H9 (cell line): ENCODE measurements at regions not wholly inside any gene's neighbourhood (a gene's known extent, or its start where the extent isn't known, plus 50 kb on each side); places are given as distances from the start of the nearest gene placed in this dataset.

ENCODE experiments used
- DNase-seq: peaks from one replicate; pipeline ENCODE4 v3.0.0-alpha.2; 2017
- H2AFZ ChIP-seq: one replicate; pipeline ENCODE4 v1.6.1; 2013; ENCODE audit warnings: mild to moderate bottlenecking, low read length, control low read depth, moderate library complexity
- H2AK5ac ChIP-seq: 2 replicates; pipeline ENCODE4 v1.6.1; 2013; ENCODE audit warnings: low read length, control low read depth, mixed read lengths; ENCODE audit not compliant: insufficient read length
- H2BK120ac ChIP-seq: one replicate; pipeline ENCODE4 v1.6.1; 2013; ENCODE audit warnings: low read depth, mild to moderate bottlenecking, low read length, control low read depth, inconsistent platforms; ENCODE audit not compliant: poor library complexity, severe bottlenecking
- H2BK12ac ChIP-seq: 2 replicates; pipeline ENCODE4 v1.6.1; 2013; ENCODE audit warnings: low read length, control low read depth, mixed read lengths, low read depth; ENCODE audit not compliant: insufficient read length
- H2BK15ac ChIP-seq: 2 replicates; pipeline ENCODE4 v1.6.1; 2013; ENCODE audit warnings: low read depth, low read length, control low read depth
- H2BK20ac ChIP-seq: one replicate; pipeline ENCODE4 v1.6.1; 2013; ENCODE audit warnings: low read depth, mild to moderate bottlenecking, low read length, control low read depth, inconsistent platforms; ENCODE audit not compliant: poor library complexity, severe bottlenecking
- H2BK5ac ChIP-seq: 2 replicates; pipeline ENCODE4 v1.6.1; 2013; ENCODE audit warnings: low read length, control low read depth, mixed read lengths; ENCODE audit not compliant: insufficient read length
- H3K14ac ChIP-seq: 2 replicates; pipeline ENCODE4 v1.6.1; 2013; ENCODE audit warnings: low read length, control low read depth; ENCODE audit not compliant: insufficient read depth
- H3K18ac ChIP-seq: 2 replicates; pipeline ENCODE4 v1.6.1; 2013; ENCODE audit warnings: low read depth, mild to moderate bottlenecking, mixed read lengths, low read length, control low read depth; ENCODE audit not compliant: insufficient read length
- H3K23ac ChIP-seq: 2 replicates; pipeline ENCODE4 v1.6.1; 2013; ENCODE audit warnings: low read length, control low read depth, mixed read lengths, low read depth; ENCODE audit not compliant: insufficient read length
- H3K23me2 ChIP-seq: 2 replicates; pipeline ENCODE4 v1.6.1; 2013; ENCODE audit warnings: low read depth, mild to moderate bottlenecking, mixed read lengths, low read length, control low read depth; ENCODE audit not compliant: insufficient read length, poor library complexity, severe bottlenecking
- H3K27ac ChIP-seq: 2 replicates; pipeline ENCODE4 v1.5.1; 2013; ENCODE audit warnings: low read length, control low read depth, mixed read lengths, low read depth; ENCODE audit not compliant: insufficient read length
- H3K27me3 ChIP-seq: 2 replicates; pipeline ENCODE4 v1.6.1; 2013; ENCODE audit warnings: low read length, control low read depth, inconsistent platforms; ENCODE audit not compliant: insufficient read depth
- H3K4ac ChIP-seq: 2 replicates; pipeline ENCODE4 v1.6.1; 2013; ENCODE audit warnings: low read depth, mild to moderate bottlenecking, control low read depth, inconsistent platforms, low read length, moderate library complexity
- H3K4me1 ChIP-seq: 2 replicates; pipeline ENCODE4 v1.6.1; 2013; ENCODE audit warnings: low read length, control low read depth, inconsistent platforms; ENCODE audit not compliant: insufficient read depth
- H3K4me2 ChIP-seq: 2 replicates; pipeline ENCODE4 v1.6.1; 2013; ENCODE audit warnings: low read length, control low read depth, mixed read lengths; ENCODE audit not compliant: insufficient read length, insufficient read depth
- H3K56ac ChIP-seq: 2 replicates; pipeline ENCODE4 v1.6.1; 2013; ENCODE audit warnings: low read depth, mild to moderate bottlenecking, mixed read lengths, low read length, control low read depth; ENCODE audit not compliant: insufficient read length
- H3K79me1 ChIP-seq: 2 replicates; pipeline ENCODE4 v1.6.1; 2013; ENCODE audit warnings: low read depth, mild to moderate bottlenecking, moderate library complexity, low read length, control low read depth, inconsistent platforms; ENCODE audit not compliant: insufficient read depth, poor library complexity, severe bottlenecking
- H3K79me2 ChIP-seq: 2 replicates; pipeline ENCODE4 v1.6.1; 2013; ENCODE audit warnings: low read length, control low read depth, inconsistent platforms; ENCODE audit not compliant: insufficient read depth
- H3K9ac ChIP-seq: 2 replicates; pipeline ENCODE4 v1.6.1; 2013; ENCODE audit warnings: low read length, control low read depth, mixed read lengths; ENCODE audit not compliant: insufficient read length; ENCODE audit errors: extremely low read depth
- H3K9me3 ChIP-seq: one replicate; pipeline ENCODE4 v1.6.1; 2013; ENCODE audit warnings: low read depth, low read length, inconsistent platforms; ENCODE audit not compliant: control insufficient read depth
- H3T11ph ChIP-seq: one replicate; pipeline ENCODE4 v1.6.1; 2013; ENCODE audit warnings: mild to moderate bottlenecking, low read length, control low read depth, inconsistent platforms
- H4K20me1 ChIP-seq: one replicate; pipeline ENCODE4 v1.6.1; 2013; ENCODE audit not compliant: control insufficient read depth, insufficient read length, insufficient read depth
- H4K5ac ChIP-seq: 2 replicates; pipeline ENCODE4 v1.6.1; 2013; ENCODE audit warnings: low read depth, mild to moderate bottlenecking, mixed read lengths, low read length, control low read depth; ENCODE audit not compliant: insufficient read length
- H4K8ac ChIP-seq: replicated peaks from 2 replicates; pipeline ENCODE4 v1.6.1; 2013; ENCODE audit warnings: low read length, control low read depth, mixed read lengths, low read depth; ENCODE audit not compliant: insufficient read length
- H4K91ac ChIP-seq: 2 replicates; pipeline ENCODE4 v1.6.1; 2013; ENCODE audit warnings: low read depth, mild to moderate bottlenecking, moderate library complexity, mixed read lengths, low read length, control low read depth; ENCODE audit not compliant: insufficient read length
- H3K27ac Mint-ChIP-seq, 3 experiments: 2 replicates in 2 of 3; 3 replicates in 1 of 3; pipeline ENCODE4 v1.8.0; 2020 to 2021; ENCODE audit warnings: mixed read lengths in 3 of 3, mild to moderate bottlenecking in 1 of 3, moderate library complexity in 1 of 3
- H3K27me3 Mint-ChIP-seq: 2 replicates; pipeline ENCODE4 v1.8.0; 2021; ENCODE audit warnings: low read depth, mild to moderate bottlenecking, moderate library complexity, mixed read lengths
- H3K36me3 Mint-ChIP-seq, 3 experiments: 2 replicates in 2 of 3; 3 replicates in 1 of 3; pipeline ENCODE4 v1.8.0; 2020 to 2021; ENCODE audit warnings: low read depth in 3 of 3, mixed read lengths in 3 of 3; ENCODE audit not compliant: insufficient read depth in 1 of 3
- H3K4me1 Mint-ChIP-seq, 2 experiments: 2 replicates each; pipeline ENCODE4 v1.8.0; 2020; ENCODE audit warnings: mixed read lengths in 2 of 2
- H3K4me3 Mint-ChIP-seq, 2 experiments: 2 replicates in 1 of 2; 3 replicates in 1 of 2; pipeline ENCODE4 v1.8.0; 2020 to 2021; ENCODE audit warnings: mild to moderate bottlenecking in 2 of 2, mixed read lengths in 2 of 2, moderate library complexity in 1 of 2
- H3K9me3 Mint-ChIP-seq, 2 experiments: 2 replicates in 1 of 2; 3 replicates in 1 of 2; pipeline ENCODE4 v1.8.0; 2020; ENCODE audit warnings: mild to moderate bottlenecking in 2 of 2, mixed read lengths in 2 of 2, moderate library complexity in 1 of 2
- WGBS: extraction: QIAGEN DNeasy Blood & Tissue Kit; methylation state at CpG from one replicate; pipeline ENCODE4 v1.1.7; 2013; ENCODE audit warnings: missing lambda C conversion rate, low lambda C conversion rate, mixed read lengths; ENCODE audit not compliant: insufficient read length; ENCODE audit errors: extremely low coverage; 5-methylcytosine and 5-hydroxymethylcytosine counted together
- TF ChIP-seq, protein P1 (sequence below): fragments of 200-600 bp; sonication (generic); conservative IDR thresholded peaks from 3 replicates; pipeline ENCODE4 v1.8.0; 2021; ENCODE audit warnings: antibody characterized with exemption, mild to moderate bottlenecking

DNA sequence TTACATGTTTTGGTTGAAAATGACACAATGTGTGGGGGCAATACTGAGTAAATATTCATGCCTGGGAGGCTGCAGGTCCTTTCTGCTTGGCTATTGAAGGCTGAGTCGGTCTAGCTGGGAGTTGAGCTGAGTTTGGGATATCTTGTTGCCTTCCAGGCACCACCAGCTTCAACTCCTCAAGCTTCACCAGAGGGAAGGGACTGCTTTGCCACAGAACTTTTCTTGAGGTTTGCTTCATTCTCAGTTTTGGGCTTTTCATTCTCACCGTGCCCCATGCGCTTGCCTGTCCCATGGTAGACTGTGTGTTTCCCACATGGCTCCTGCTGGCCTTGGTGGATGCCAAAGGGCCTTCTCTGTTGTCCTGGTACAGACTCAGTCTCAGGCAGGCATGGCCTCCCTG, 198.2 kb upstream of the SOX1 start:
- H2BK12ac ChIP-seq = no peak overlapping the region
- H3K23ac ChIP-seq = no peak overlapping the region
- no peak overlapping the region for H3K4ac ChIP-seq
- Mint-ChIP-seq H3K4me3 (no peak overlapping the region), H3K4me1 (peaks cover 0 to 4% of the 10 kb centered on the region in 2 experiments; a peak in 2 of 4 replicates), H3K27me3 (peaks cover 36% of the 10 kb centered on the region), H3K36me3 (peaks cover 0 to 6% (median 0%) of the 10 kb centered on the region in 3 experiments; a peak in 2 of 7 replicates), H3K9me3 (peaks cover 6 to 13% of the 10 kb centered on the region in 2 experiments; a peak in 2 of 5 replicates), H3K27ac (no peak overlapping the region)
- H3K23me2 ChIP-seq = no peaks in the 10 kb centered on the region
- no peaks in the 10 kb centered on the region for H3K9me3 ChIP-seq
- no CpG with 5 or more reads among the region's 3 CpGs for WGBS
- H4K5ac ChIP-seq = no peak overlapping the region
- H3K27me3 ChIP-seq = no peaks in the 10 kb centered on the region
- H3K79me2 ChIP-seq = no peaks in the 10 kb centered on the region
- H2BK5ac ChIP-seq = no peak overlapping the region
- H2BK15ac ChIP-seq = no peak overlapping the region
- no peak overlapping the region for H3K14ac ChIP-seq
- no peaks in the 10 kb centered on the region for H3K79me1 ChIP-seq
- H3K56ac ChIP-seq = no peak overlapping the region
- H4K20me1 ChIP-seq = no peaks in the 10 kb centered on the region
- H3K9ac ChIP-seq = no peak overlapping the region
- no peak overlapping the region for H4K91ac ChIP-seq
- no peak overlapping the region for H3T11ph ChIP-seq
- DNase-seq = no peak
- H4K8ac ChIP-seq = no peak overlapping the region
- H3K27ac ChIP-seq = no peak overlapping the region
- H2AK5ac ChIP-seq = no peak overlapping the region
- no peak overlapping the region for H3K4me2 ChIP-seq
- H2BK20ac ChIP-seq = no peak overlapping the region
- no peaks in the 10 kb centered on the region for H3K4me1 ChIP-seq
- H2BK120ac ChIP-seq = no peak overlapping the region
- no peak overlapping the region for H3K18ac ChIP-seq
- no peak overlapping the region for H2AFZ ChIP-seq
- TF ChIP-seq, protein P1, sequence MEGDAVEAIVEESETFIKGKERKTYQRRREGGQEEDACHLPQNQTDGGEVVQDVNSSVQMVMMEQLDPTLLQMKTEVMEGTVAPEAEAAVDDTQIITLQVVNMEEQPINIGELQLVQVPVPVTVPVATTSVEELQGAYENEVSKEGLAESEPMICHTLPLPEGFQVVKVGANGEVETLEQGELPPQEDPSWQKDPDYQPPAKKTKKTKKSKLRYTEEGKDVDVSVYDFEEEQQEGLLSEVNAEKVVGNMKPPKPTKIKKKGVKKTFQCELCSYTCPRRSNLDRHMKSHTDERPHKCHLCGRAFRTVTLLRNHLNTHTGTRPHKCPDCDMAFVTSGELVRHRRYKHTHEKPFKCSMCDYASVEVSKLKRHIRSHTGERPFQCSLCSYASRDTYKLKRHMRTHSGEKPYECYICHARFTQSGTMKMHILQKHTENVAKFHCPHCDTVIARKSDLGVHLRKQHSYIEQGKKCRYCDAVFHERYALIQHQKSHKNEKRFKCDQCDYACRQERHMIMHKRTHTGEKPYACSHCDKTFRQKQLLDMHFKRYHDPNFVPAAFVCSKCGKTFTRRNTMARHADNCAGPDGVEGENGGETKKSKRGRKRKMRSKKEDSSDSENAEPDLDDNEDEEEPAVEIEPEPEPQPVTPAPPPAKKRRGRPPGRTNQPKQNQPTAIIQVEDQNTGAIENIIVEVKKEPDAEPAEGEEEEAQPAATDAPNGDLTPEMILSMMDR = no peak
